ENCODE measurements at regions not wholly inside any gene's neighbourhood (a gene's known extent, or its start where the extent isn't known, plus 50 kb on each side); places are given as distances from the start of the nearest gene placed in this dataset.

- H3K79me2 ChIP-seq (ENCODE audit: insufficient read depth, low read length): no peaks in the 10 kb centered on the region
- no peak for FAIRE-seq
- H3K4me2 ChIP-seq (ENCODE audit: low read depth, low read length): no peak overlapping the region
- H3K4me3 ChIP-seq (replicated peaks in 1 of 3; ENCODE audit: insufficient read depth in 1 of 3, low read depth in 2 of 3, low read length in 3 of 3): no peak overlapping the region
- TF ChIP-seq WIZ (CRISPR knock-in tag; IDR thresholded peaks at IDR 0.05) (no peak), MED8 (CRISPR knock-in tag; IDR thresholded peaks at IDR 0.05; ENCODE audit: insufficient replicate concordance) (no peak), ZNF350 (CRISPR knock-in tag; IDR thresholded peaks at IDR 0.05; ENCODE audit: borderline replicate concordance, low read depth) (no peak), ZNF567 (CRISPR knock-in tag; IDR thresholded peaks at IDR 0.05; ENCODE audit: borderline replicate concordance) (no peak), KDM4B (CRISPR knock-in tag; IDR thresholded peaks at IDR 0.05) (no peak), NCOA5 (CRISPR knock-in tag; IDR thresholded peaks at IDR 0.05) (no peak), ZNF770 (CRISPR knock-in tag; IDR thresholded peaks at IDR 0.05) (no peak), UBTF (CRISPR knock-in tag; IDR thresholded peaks at IDR 0.05) (no peak)
- intact Hi-C loops (cut with micrococcal nuclease; ENCODE audit: unreplicated experiment): no loop called here
- peaks cover 77% of the 10 kb centered on the region for H3K9me3 ChIP-seq (ENCODE audit: low read length)
- no peaks in the 10 kb centered on the region for H4K20me1 ChIP-seq (ENCODE audit: insufficient read depth, low read length)
- no peaks in the 10 kb centered on the region for H3K4me1 ChIP-seq (ENCODE audit: insufficient read depth, low read length)
- no peaks in the 10 kb centered on the region for H3K27me3 ChIP-seq (ENCODE audit: control insufficient read depth in 1 of 2, insufficient read depth in 2 of 2, low read length in 2 of 2)
- BruUV-seq (replicated peaks): no TSS peak
- no peak for ATAC-seq
- in situ Hi-C loops (cut with HindIII; ENCODE audit: extremely low pct_ligation_motif_present, low pct_unique_long_range_greater_than_20kb): no loop called here
- ChIA-PET POLR2A (no interaction called here), CTCF (ENCODE audit: low intra/inter-chr PET ratio, low total read pairs) (no interaction called here)
- WGBS (ENCODE audit: low lambda C conversion rate): 5% methylated on average over 2 of the region's 2 CpGs
- H2AFZ ChIP-seq (ENCODE audit: low read length): no peak overlapping the region
- H3K36me3 ChIP-seq (replicated peaks in 1 of 2; ENCODE audit: control insufficient read depth in 1 of 2, insufficient read depth in 2 of 2, low read length in 2 of 2): no peaks in the 10 kb centered on the region
- DNase-seq (ENCODE audit: low spot score): no peak
- H3K9ac ChIP-seq (ENCODE audit: insufficient read depth, low read depth, low read length): no peak overlapping the region
- no peak overlapping the region for H3K27ac ChIP-seq (ENCODE audit: extremely low read length, insufficient read depth, low read length)
Observed at GRCh38 chr5:165871291-165871690, 2365.9 kb downstream of the MAT2B start.
